Tibial artery (tissue), 4 donors: ENCODE measurements at regions not wholly inside any gene's neighbourhood (a gene's known extent, or its start where the extent isn't known, plus 50 kb on each side); places are given as distances from the start of the nearest gene placed in this dataset.

Source experiments
- DNase-seq, 2 donors: peaks; one replicate each; pipeline ENCODE4 v3.0.0-alpha.2; 2019
- H3K27ac ChIP-seq, 2 donors: fragments of 200-600 bp; sonication (generic) in 1 of 2; 1 replicate in 1 of 2; 2 replicates in 1 of 2; pipeline ENCODE4 v1.5.1; 2018 to 2019; ENCODE audit warnings: mild to moderate bottlenecking in 1 of 2
- H3K27me3 ChIP-seq, 2 donors: fragments of 200-600 bp; sonication (generic) in 1 of 2; one replicate each; pipeline versions ENCODE4 v1.5.1 to v1.6.0; 2016 to 2019
- H3K36me3 ChIP-seq, 3 donors: fragments of 200-600 bp; sonication (generic) in 2 of 3; one replicate each; pipeline ENCODE4 v1.5.1; 2016 to 2019; ENCODE audit warnings: mild to moderate bottlenecking in 2 of 3
- H3K4me1 ChIP-seq, 4 donors: fragments of 200-600 bp; sonication (generic) in 2 of 4; 1 replicate in 3 of 4; 2 replicates in 1 of 4; pipeline ENCODE4 v1.5.1; 2016 to 2019
- H3K4me3 ChIP-seq, 2 donors: fragments of 200-600 bp; sonication (generic) in 1 of 2; 1 replicate in 1 of 2; 2 replicates in 1 of 2; pipeline ENCODE4 v1.5.1; 2018 to 2019; ENCODE audit warnings: mild to moderate bottlenecking in 2 of 2
- H3K9me3 ChIP-seq, 3 donors: fragments of 200-600 bp; sonication (generic) in 1 of 3; one replicate each; pipeline ENCODE4 v1.5.1; 2016 to 2019
- intact Hi-C: fragments of 100-400 bp; cut with DNase I; formaldehyde crosslinking; loops from one replicate; pipeline ENCODE4 v1.15.0; 2023; ENCODE audit warnings: low total_unique reads
- TF ChIP-seq, protein P1 (sequence below), 2 experiments: fragments of 200-600 bp in 1 of 2; fragments of 450-650 bp in 1 of 2; IDR thresholded peaks; one replicate each; pipeline ENCODE4 v1.5.1; 2017 to 2019; ENCODE audit warnings: antibody characterized with exemption in 2 of 2, mild to moderate bottlenecking in 1 of 2, moderate library complexity in 1 of 2

DNA sequence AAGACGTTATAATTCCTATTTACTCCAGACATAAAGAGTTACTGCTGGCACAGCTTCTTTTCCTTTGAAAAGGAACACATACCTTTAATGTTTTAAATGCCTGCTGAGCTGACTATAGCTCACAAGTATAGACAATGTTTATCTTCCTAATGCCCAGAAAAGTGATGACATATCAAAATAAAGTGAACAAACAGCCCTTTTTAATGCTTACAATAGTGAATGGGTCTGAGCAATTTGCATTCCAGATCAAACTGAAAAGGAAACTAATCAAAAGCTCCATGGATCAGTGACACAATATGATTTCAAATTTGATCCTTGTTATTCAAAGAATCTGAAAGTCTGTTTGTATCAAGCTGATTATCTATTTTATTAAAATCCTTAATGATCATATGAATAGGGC lies 233.6 kb upstream of the SEMA3E start:
- H3K36me3 ChIP-seq = no peaks in the 10 kb centered on the region
- no peaks in the 10 kb centered on the region for H3K4me1 ChIP-seq
- H3K4me3 ChIP-seq = no peak overlapping the region
- H3K27me3 ChIP-seq = no peaks in the 10 kb centered on the region
- TF ChIP-seq, protein P1, sequence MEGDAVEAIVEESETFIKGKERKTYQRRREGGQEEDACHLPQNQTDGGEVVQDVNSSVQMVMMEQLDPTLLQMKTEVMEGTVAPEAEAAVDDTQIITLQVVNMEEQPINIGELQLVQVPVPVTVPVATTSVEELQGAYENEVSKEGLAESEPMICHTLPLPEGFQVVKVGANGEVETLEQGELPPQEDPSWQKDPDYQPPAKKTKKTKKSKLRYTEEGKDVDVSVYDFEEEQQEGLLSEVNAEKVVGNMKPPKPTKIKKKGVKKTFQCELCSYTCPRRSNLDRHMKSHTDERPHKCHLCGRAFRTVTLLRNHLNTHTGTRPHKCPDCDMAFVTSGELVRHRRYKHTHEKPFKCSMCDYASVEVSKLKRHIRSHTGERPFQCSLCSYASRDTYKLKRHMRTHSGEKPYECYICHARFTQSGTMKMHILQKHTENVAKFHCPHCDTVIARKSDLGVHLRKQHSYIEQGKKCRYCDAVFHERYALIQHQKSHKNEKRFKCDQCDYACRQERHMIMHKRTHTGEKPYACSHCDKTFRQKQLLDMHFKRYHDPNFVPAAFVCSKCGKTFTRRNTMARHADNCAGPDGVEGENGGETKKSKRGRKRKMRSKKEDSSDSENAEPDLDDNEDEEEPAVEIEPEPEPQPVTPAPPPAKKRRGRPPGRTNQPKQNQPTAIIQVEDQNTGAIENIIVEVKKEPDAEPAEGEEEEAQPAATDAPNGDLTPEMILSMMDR (IDR thresholded peaks at IDR 0.05) = no peak
- no peak for DNase-seq
- intact Hi-C loops = no loop called here
- no peaks in the 10 kb centered on the region for H3K9me3 ChIP-seq
- no peak overlapping the region for H3K27ac ChIP-seq

DNA sequence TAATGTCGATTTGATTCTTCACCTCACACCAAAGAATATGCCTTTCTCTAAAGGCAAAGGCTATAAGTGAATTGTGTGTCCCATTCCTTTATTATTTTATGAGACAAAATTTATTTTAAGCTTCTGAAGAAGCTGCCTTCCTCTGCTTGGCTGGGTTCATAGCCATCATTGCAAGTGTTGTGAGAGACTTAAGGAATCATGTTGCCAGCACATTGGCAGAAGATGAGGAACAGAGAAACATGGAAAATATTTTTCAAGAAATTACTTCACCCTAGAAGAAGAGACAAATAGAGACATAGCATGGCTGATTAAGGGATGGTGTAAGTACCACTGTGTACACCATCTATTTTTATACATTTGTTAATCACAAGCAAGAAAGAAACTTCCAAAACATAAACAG lies 230.1 kb upstream of the SEMA3E start:
- intact Hi-C loops = no loop called here
- H3K4me1 ChIP-seq = no peaks in the 10 kb centered on the region
- DNase-seq = no peak

DNA sequence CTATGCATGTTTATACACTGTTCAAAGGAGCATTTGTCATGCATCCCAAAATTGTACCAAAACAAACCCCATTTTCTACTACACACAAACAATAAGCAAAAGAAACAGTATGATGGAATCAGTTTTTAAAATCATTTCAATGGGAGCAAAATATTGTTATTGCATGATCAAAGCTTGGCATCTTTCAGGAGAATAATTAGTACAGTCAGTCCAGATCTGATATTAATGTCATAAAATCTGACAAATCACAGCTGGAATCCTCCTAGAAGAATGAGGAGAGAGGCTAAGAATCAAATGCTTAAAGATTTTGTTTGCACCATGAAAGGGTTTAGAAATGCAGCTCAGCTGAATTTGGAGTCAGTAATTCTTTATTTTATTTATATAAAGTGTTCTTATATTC lies 229.7 kb upstream of the SEMA3E start:
- Histone ChIP-seq H3K27me3 (no peaks in the 10 kb centered on the region), H3K27ac (no peak overlapping the region), H3K36me3 (no peaks in the 10 kb centered on the region), H3K9me3 (no peaks in the 10 kb centered on the region), H3K4me1 (no peaks in the 10 kb centered on the region), H3K4me3 (no peak overlapping the region)
- intact Hi-C loops = no loop called here
- TF ChIP-seq, protein P1 (IDR thresholded peaks at IDR 0.05) = no peak
- no peak for DNase-seq

More for the DNA sequence above, 230.1 kb upstream of the SEMA3E start:
- Histone ChIP-seq H3K36me3 (no peaks in the 10 kb centered on the region), H3K9me3 (no peaks in the 10 kb centered on the region), H3K27ac (no peak overlapping the region), H3K4me3 (no peak overlapping the region), H3K27me3 (no peaks in the 10 kb centered on the region)
- TF ChIP-seq, protein P1 (IDR thresholded peaks at IDR 0.05) = no peak

DNA sequence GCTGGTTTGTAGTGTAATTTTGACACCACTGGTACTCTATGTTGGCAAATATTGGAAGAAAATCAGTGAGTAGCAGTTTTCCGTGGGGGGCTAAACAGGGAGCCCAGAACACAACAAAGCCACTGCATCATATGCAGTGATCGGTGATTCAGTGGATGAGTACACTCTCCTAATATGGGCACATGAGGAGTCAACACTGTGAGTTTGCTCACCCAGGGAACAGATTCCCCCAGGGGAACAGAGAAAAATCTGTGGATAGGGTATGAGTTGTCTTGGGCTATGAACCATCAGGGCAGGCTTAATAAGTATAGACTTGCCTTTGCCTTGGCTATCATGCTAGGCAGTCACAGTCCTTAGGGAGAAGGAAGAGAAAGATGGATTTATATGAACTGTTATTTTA lies 227.7 kb upstream of the SEMA3E start:
- no peaks in the 10 kb centered on the region for H3K4me1 ChIP-seq
- H3K9me3 ChIP-seq = no peaks in the 10 kb centered on the region
- H3K4me3 ChIP-seq = no peak overlapping the region
- H3K27ac ChIP-seq = no peak overlapping the region
- DNase-seq = no peak
- TF ChIP-seq, protein P1 (IDR thresholded peaks at IDR 0.05) = no peak
- H3K36me3 ChIP-seq = no peaks in the 10 kb centered on the region
- H3K27me3 ChIP-seq = no peaks in the 10 kb centered on the region
- intact Hi-C loops = no loop called here

DNA sequence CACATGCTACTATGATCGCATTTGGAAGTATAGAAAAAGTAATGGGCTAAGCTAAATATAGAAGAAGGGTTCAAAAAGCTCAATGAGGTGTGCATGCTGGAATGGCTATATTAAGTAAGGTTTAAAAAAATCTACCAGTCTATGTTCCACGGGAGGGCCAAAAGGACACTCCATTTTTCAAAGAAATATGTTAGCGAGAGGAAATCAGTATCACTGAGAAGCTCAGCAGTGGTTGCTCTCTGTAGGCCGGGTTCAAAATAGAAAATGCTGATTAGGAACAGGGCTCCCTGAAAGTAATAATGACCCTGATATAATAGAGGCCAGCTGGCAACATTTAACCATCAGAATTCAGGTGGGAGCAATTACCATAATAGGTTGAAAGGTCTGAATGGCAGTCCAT lies 224.5 kb upstream of the SEMA3E start:
- no peaks in the 10 kb centered on the region for H3K27me3 ChIP-seq
- intact Hi-C loops = no loop called here
- no peak for DNase-seq
- H3K4me3 ChIP-seq = no peak overlapping the region
- TF ChIP-seq, protein P1 (IDR thresholded peaks at IDR 0.05) = no peak
- H3K9me3 ChIP-seq = no peaks in the 10 kb centered on the region
- H3K4me1 ChIP-seq = no peaks in the 10 kb centered on the region
- no peaks in the 10 kb centered on the region for H3K36me3 ChIP-seq
- no peak overlapping the region for H3K27ac ChIP-seq

DNA sequence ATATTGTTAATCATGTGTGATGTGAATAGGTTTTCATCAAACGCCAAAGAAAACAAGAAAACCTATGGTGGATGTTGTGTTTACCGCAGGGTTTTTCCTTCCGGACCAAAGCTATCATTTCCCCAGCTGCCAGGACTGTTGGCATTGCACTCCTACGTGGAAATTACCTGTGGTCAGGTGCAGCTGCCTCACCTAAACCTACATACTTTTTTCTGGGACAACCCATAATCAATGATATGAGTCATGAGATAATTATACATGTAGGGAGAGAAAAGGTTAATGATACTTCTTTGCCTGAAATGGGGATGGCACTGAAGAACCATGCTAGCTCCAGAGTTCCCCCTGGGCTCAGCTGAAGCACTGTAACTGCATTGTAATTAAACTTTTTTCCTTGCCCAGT lies 223.6 kb upstream of the SEMA3E start:
- H3K27ac ChIP-seq = no peak overlapping the region
- H3K36me3 ChIP-seq = no peaks in the 10 kb centered on the region
- TF ChIP-seq, protein P1 (IDR thresholded peaks at IDR 0.05) = no peak
- no peaks in the 10 kb centered on the region for H3K4me1 ChIP-seq
- no peaks in the 10 kb centered on the region for H3K9me3 ChIP-seq
- no peak overlapping the region for H3K4me3 ChIP-seq
- DNase-seq = no peak
- H3K27me3 ChIP-seq = no peaks in the 10 kb centered on the region
- intact Hi-C loops = no loop called here
